Loucy (cell line): ENCODE measurements at regions not wholly inside any gene's neighbourhood (a gene's known extent, or its start where the extent isn't known, plus 50 kb on each side); places are given as distances from the start of the nearest gene placed in this dataset.

Experiments used
- CTCF ChIP-seq: fragments of 200-600 bp; sonication (generic); conservative IDR thresholded peaks from 2 replicates; pipeline ENCODE4 v1.5.1; 2014; ENCODE audit warnings: mild to moderate bottlenecking, antibody characterized with exemption, low read length
- EZH2phosphoT487 ChIP-seq: fragments of 200-600 bp; IDR thresholded peaks from 2 replicates; pipeline ENCODE4 v1.6.1; 2018; ENCODE audit warnings: antibody characterized with exemption, mild to moderate bottlenecking, moderate library complexity, borderline replicate concordance

GRCh38 chr12:123058481-123058880, 78.0 kb downstream of the ARL6IP4 start:
- TF ChIP-seq CTCF (no peak), EZH2phosphoT487 (no peak)
